ENCODE measurements at regions not wholly inside any gene's neighbourhood (a gene's known extent, or its start where the extent isn't known, plus 50 kb on each side); places are given as distances from the start of the nearest gene placed in this dataset.

GRCh38 chr1:29648026-29648425, 411.7 kb downstream of the PTPRU start:
- Histone ChIP-seq H3K27ac (ENCODE audit: low read depth in 1 of 2, low read length in 2 of 2) (no peak overlapping the region), H3K4me3 (ENCODE audit: low read length in 2 of 2) (no peak overlapping the region), H3K36me3 (ENCODE audit: control insufficient read depth in 1 of 2, insufficient read depth in 2 of 2, low read length in 1 of 2) (no peaks in the 10 kb centered on the region), H3K27me3 (ENCODE audit: control insufficient read depth in 1 of 2, insufficient read depth in 2 of 2, low read length in 1 of 2) (no peaks in the 10 kb centered on the region), H3K9me3 (ENCODE audit: control insufficient read depth, low read length) (no peaks in the 10 kb centered on the region), H3K4me1 (ENCODE audit: control insufficient read depth in 1 of 2, insufficient read depth in 2 of 2, low read length in 2 of 2) (no peaks in the 10 kb centered on the region)
- ATAC-seq (ENCODE audit: low FRiP score) (no peak), DNase-seq (no peak)
- intact Hi-C loops (cut with DNase I) = no loop called here
- 58 to 73% methylated on average over 4 of the region's 4 CpGs for WGBS, 2 donors

DNA sequence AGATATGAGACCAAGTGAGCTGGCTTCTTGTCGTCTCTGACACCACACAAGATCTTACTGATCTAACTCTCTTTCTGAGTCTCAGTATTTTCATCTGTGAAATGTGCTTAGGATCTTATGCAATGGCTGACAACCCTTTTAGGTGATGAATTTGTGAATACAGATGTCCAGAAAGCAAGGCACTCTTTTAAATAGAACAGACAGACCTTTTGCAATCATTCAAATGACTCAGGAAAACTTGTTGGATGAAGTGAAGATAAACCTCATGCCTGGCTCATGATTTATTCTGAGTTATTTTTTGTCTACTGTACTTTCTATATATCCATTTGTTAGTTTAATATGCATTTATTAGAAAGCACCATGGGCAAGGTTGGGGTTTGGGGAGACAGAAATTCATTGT, 411.3 kb downstream of the PTPRU start:
- WGBS, 2 donors = 65 to 71% methylated on average over 1 of the region's 1 CpG
- no peaks in the 10 kb centered on the region for H3K4me1 ChIP-seq (ENCODE audit: control insufficient read depth in 1 of 2, insufficient read depth in 2 of 2, low read length in 2 of 2)
- no peak for DNase-seq
- no peak overlapping the region for H3K27ac ChIP-seq (ENCODE audit: low read depth in 1 of 2, low read length in 2 of 2)
- ATAC-seq (ENCODE audit: low FRiP score) = no peak
- intact Hi-C loops (cut with DNase I) = no loop called here
- H3K9me3 ChIP-seq (ENCODE audit: control insufficient read depth, low read length) = no peaks in the 10 kb centered on the region
- H3K36me3 ChIP-seq (ENCODE audit: control insufficient read depth in 1 of 2, insufficient read depth in 2 of 2, low read length in 1 of 2) = no peaks in the 10 kb centered on the region
- H3K27me3 ChIP-seq (ENCODE audit: control insufficient read depth in 1 of 2, insufficient read depth in 2 of 2, low read length in 1 of 2) = no peaks in the 10 kb centered on the region
- H3K4me3 ChIP-seq (ENCODE audit: low read length in 2 of 2) = no peak overlapping the region

GRCh38 chr1:29646161-29646775, 409.9 kb downstream of the PTPRU start:
- no peaks in the 10 kb centered on the region for H3K4me1 ChIP-seq (ENCODE audit: control insufficient read depth in 1 of 2, insufficient read depth in 2 of 2, low read length in 2 of 2)
- no peaks in the 10 kb centered on the region for H3K36me3 ChIP-seq (ENCODE audit: control insufficient read depth in 1 of 2, insufficient read depth in 2 of 2, low read length in 1 of 2)
- intact Hi-C loops (cut with DNase I) = no loop called here
- H3K27me3 ChIP-seq (ENCODE audit: control insufficient read depth in 1 of 2, insufficient read depth in 2 of 2, low read length in 1 of 2) = no peaks in the 10 kb centered on the region
- WGBS, 2 donors = 83 to 87% methylated on average over 7 of the region's 7 CpGs
- no peak overlapping the region for H3K4me3 ChIP-seq (ENCODE audit: low read length in 2 of 2)
- ATAC-seq (ENCODE audit: low FRiP score) (no peak), DNase-seq (peak in 1 of 2 donors; percentile 9)
- no peaks in the 10 kb centered on the region for H3K9me3 ChIP-seq (ENCODE audit: control insufficient read depth, low read length)
- H3K27ac ChIP-seq (ENCODE audit: low read depth in 1 of 2, low read length in 2 of 2) = no peak overlapping the region

DNA sequence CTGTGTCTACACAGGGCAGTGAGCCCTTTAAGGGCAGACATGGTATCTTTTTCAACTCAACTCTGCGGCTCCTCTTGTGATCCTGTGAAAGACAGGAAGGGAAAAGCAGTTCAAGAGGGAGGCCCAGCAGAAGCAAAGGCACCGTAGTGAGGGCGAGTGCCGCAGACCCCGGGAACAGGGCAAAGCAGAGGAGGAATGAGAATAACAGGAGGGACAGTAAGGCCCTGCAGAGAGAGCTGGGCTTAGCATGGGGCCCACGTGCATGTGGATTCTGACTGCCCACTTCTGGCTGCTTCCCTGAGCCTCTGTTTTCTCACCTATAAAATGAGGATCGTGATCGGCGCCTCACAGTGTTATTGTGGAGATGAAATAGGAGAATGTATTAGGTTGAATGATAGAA, 409.3 kb downstream of the PTPRU start:
- H3K27ac ChIP-seq (ENCODE audit: low read depth in 1 of 2, low read length in 2 of 2) = no peak overlapping the region

DNA sequence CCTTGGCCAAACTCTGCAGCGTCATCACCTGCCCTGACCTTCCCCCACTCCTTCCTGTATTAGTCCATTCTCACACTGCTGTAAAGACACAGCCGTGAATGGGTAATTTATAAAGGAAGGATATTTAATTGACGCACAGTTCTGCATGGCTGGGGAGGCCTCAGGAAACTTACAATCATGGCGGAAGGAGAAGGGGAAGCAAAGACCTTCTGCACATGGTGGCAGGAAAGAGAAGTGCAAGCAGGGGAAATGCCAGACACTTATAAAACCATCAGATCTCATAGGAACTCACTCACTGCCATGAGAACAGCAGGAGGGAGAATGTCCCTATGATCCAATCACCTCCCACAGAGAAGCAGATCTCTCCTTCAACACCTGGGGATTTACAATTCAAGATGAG, 408.5 kb downstream of the PTPRU start:
- intact Hi-C loops (cut with DNase I) = no loop called here

More for the DNA sequence above, 409.3 kb downstream of the PTPRU start:
- intact Hi-C loops (cut with DNase I) = no loop called here
- no peaks in the 10 kb centered on the region for H3K36me3 ChIP-seq (ENCODE audit: control insufficient read depth in 1 of 2, insufficient read depth in 2 of 2, low read length in 1 of 2)
- H3K9me3 ChIP-seq (ENCODE audit: control insufficient read depth, low read length) = no peaks in the 10 kb centered on the region
- H3K4me3 ChIP-seq (ENCODE audit: low read length in 2 of 2) = no peak overlapping the region
- no peak for ATAC-seq (ENCODE audit: low FRiP score)
- no peaks in the 10 kb centered on the region for H3K27me3 ChIP-seq (ENCODE audit: control insufficient read depth in 1 of 2, insufficient read depth in 2 of 2, low read length in 1 of 2)
- no peak for DNase-seq
- no peaks in the 10 kb centered on the region for H3K4me1 ChIP-seq (ENCODE audit: control insufficient read depth in 1 of 2, insufficient read depth in 2 of 2, low read length in 2 of 2)
- WGBS, 2 donors = 65 to 69% methylated on average over 9 of the region's 9 CpGs

GRCh38 chr1:29643838-29644440, 407.6 kb downstream of the PTPRU start:
- H3K27me3 ChIP-seq (ENCODE audit: control insufficient read depth in 1 of 2, insufficient read depth in 2 of 2, low read length in 1 of 2) = no peaks in the 10 kb centered on the region
- no peak overlapping the region for H3K4me3 ChIP-seq (ENCODE audit: low read length in 2 of 2)
- H3K9me3 ChIP-seq (ENCODE audit: control insufficient read depth, low read length) = no peaks in the 10 kb centered on the region
- H3K36me3 ChIP-seq (ENCODE audit: control insufficient read depth in 1 of 2, insufficient read depth in 2 of 2, low read length in 1 of 2) = no peaks in the 10 kb centered on the region
- no peak for ATAC-seq (ENCODE audit: low FRiP score)
- no peak overlapping the region for H3K27ac ChIP-seq (ENCODE audit: low read depth in 1 of 2, low read length in 2 of 2)
- no peak for DNase-seq
- WGBS, 2 donors = 89 to 92% methylated on average over 1 of the region's 1 CpG
- intact Hi-C loops (cut with DNase I) = no loop called here
- H3K4me1 ChIP-seq (ENCODE audit: control insufficient read depth in 1 of 2, insufficient read depth in 2 of 2, low read length in 2 of 2) = no peaks in the 10 kb centered on the region

More for the DNA sequence above, 408.5 kb downstream of the PTPRU start:
- ATAC-seq (ENCODE audit: low FRiP score) = no peak
- Histone ChIP-seq H3K9me3 (ENCODE audit: control insufficient read depth, low read length) (no peaks in the 10 kb centered on the region), H3K4me1 (ENCODE audit: control insufficient read depth in 1 of 2, insufficient read depth in 2 of 2, low read length in 2 of 2) (no peaks in the 10 kb centered on the region), H3K27me3 (ENCODE audit: control insufficient read depth in 1 of 2, insufficient read depth in 2 of 2, low read length in 1 of 2) (no peaks in the 10 kb centered on the region), H3K4me3 (ENCODE audit: low read length in 2 of 2) (no peak overlapping the region), H3K27ac (ENCODE audit: low read depth in 1 of 2, low read length in 2 of 2) (no peak overlapping the region), H3K36me3 (ENCODE audit: control insufficient read depth in 1 of 2, insufficient read depth in 2 of 2, low read length in 1 of 2) (no peaks in the 10 kb centered on the region)
- no peak for DNase-seq
- 84 to 85% methylated on average over 4 of the region's 4 CpGs for WGBS, 2 donors

DNA sequence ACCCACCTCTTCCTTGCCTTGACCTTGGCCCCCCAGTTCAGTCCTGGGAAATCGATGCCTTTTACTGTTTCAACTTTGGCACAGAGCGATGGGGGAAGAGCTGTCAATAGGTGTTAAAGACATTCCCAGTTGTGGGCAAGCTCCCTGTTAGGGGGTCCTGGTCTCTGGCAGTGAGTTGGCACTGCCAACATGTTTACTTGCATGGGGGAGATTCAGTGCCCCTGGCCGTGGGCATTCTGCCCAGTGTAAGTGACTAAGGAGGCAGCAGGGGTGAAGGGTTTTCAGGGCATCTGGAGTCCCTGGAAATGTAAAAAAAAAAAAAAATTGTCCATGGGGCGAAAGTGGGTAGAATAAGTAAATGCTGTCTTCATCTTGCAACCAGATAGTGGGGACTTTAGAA, 407.0 kb downstream of the PTPRU start:
- Histone ChIP-seq H3K27me3 (ENCODE audit: control insufficient read depth in 1 of 2, insufficient read depth in 2 of 2, low read length in 1 of 2) (no peaks in the 10 kb centered on the region), H3K9me3 (ENCODE audit: control insufficient read depth, low read length) (no peaks in the 10 kb centered on the region), H3K4me1 (ENCODE audit: control insufficient read depth in 1 of 2, insufficient read depth in 2 of 2, low read length in 2 of 2) (no peaks in the 10 kb centered on the region), H3K36me3 (ENCODE audit: control insufficient read depth in 1 of 2, insufficient read depth in 2 of 2, low read length in 1 of 2) (no peaks in the 10 kb centered on the region), H3K4me3 (ENCODE audit: low read length in 2 of 2) (no peak overlapping the region), H3K27ac (ENCODE audit: low read depth in 1 of 2, low read length in 2 of 2) (no peak overlapping the region)
- peak in 1 of 2 donors; percentile 17 for DNase-seq
- 75 to 78% methylated on average over 4 of the region's 4 CpGs for WGBS, 2 donors
- intact Hi-C loops (cut with DNase I) = no loop called here
- ATAC-seq (ENCODE audit: low FRiP score) = no peak

- Histone ChIP-seq H3K9me3 (ENCODE audit: control insufficient read depth, low read length) (no peaks in the 10 kb centered on the region), H3K4me1 (ENCODE audit: control insufficient read depth in 1 of 2, insufficient read depth in 2 of 2, low read length in 2 of 2) (no peaks in the 10 kb centered on the region), H3K36me3 (ENCODE audit: control insufficient read depth in 1 of 2, insufficient read depth in 2 of 2, low read length in 1 of 2) (no peaks in the 10 kb centered on the region), H3K4me3 (ENCODE audit: low read length in 2 of 2) (no peak overlapping the region), H3K27ac (ENCODE audit: low read depth in 1 of 2, low read length in 2 of 2) (no peak overlapping the region), H3K27me3 (ENCODE audit: control insufficient read depth in 1 of 2, insufficient read depth in 2 of 2, low read length in 1 of 2) (no peaks in the 10 kb centered on the region)
- intact Hi-C loops (cut with DNase I) = no loop called here
- WGBS, 2 donors = 77 to 79% methylated on average over 6 of the region's 6 CpGs
- no peak for ATAC-seq (ENCODE audit: low FRiP score)
- DNase-seq = no peak
Measured at GRCh38 chr1:29642519-29642918, 406.2 kb downstream of the PTPRU start.

DNA sequence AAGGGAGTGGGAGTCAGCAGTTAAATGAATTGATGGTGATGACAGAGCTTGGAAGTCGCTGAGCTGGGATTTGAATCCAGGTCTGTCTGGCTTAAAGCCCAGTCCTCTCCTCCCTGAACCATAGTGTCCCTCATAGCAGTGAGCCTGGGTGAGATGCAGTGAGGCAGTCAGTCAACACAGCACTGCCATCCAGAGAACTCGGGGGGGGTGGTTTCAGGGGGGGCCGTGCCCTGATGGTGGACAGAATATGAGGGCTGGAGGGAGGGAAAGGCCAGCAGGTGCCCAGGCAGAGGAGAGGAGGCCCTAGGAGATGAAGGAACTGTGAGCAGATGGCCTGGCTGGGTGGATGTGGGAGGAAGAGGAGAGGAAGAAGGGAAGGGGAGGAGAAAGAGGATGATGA, 405.6 kb downstream of the PTPRU start:
- no peaks in the 10 kb centered on the region for H3K27me3 ChIP-seq (ENCODE audit: control insufficient read depth in 1 of 2, insufficient read depth in 2 of 2, low read length in 1 of 2)
- H3K36me3 ChIP-seq (ENCODE audit: control insufficient read depth in 1 of 2, insufficient read depth in 2 of 2, low read length in 1 of 2) = no peaks in the 10 kb centered on the region
- H3K4me3 ChIP-seq (ENCODE audit: low read length in 2 of 2) = no peak overlapping the region
- no peak for DNase-seq
- H3K27ac ChIP-seq (ENCODE audit: low read depth in 1 of 2, low read length in 2 of 2) = no peak overlapping the region
- 37 to 41% methylated on average over 3 of the region's 3 CpGs for WGBS, 2 donors
- ATAC-seq (ENCODE audit: low FRiP score) = no peak
- intact Hi-C loops (cut with DNase I) = no loop called here
- H3K4me1 ChIP-seq (ENCODE audit: control insufficient read depth in 1 of 2, insufficient read depth in 2 of 2, low read length in 2 of 2) = no peaks in the 10 kb centered on the region
- H3K9me3 ChIP-seq (ENCODE audit: control insufficient read depth, low read length) = no peaks in the 10 kb centered on the region

Measured in aorta (tissue), 5 donors.